HG03175 (cell line): ENCODE measurements at regions not wholly inside any gene's neighbourhood (a gene's known extent, or its start where the extent isn't known, plus 50 kb on each side); places are given as distances from the start of the nearest gene placed in this dataset.
"Not testable (repeated sequence)": the region's sequence is repeated elsewhere in the genome, so short reads cannot be mapped to it uniquely, and the experiment has no call there.

Source experiments
- ATAC-seq: cut with Tn5 transposase; IDR thresholded peaks from one replicate; pipeline ENCODE4 v1.9.1; 2021; ENCODE audit warnings: mild to moderate bottlenecking, moderate library complexity; ENCODE audit not compliant: unreplicated experiment

- ATAC-seq: no peak
These were observed 294.8 kb downstream of the TSHZ3 start for GRCh38 chr19:31054430-31054829.

GRCh38 chr19:31049431-31049830, 299.8 kb downstream of the TSHZ3 start:
- no peak for ATAC-seq

- no peak for ATAC-seq
These were observed 303.2 kb downstream of the TSHZ3 start for GRCh38 chr19:31046024-31046423.

- ATAC-seq: no peak
These were observed 307.8 kb downstream of the TSHZ3 start for GRCh38 chr19:31041461-31041860.

GRCh38 chr19:31039151-31039550, 310.1 kb downstream of the TSHZ3 start:
- no peak for ATAC-seq

- no peak for ATAC-seq
These were observed 311.8 kb downstream of the TSHZ3 start for GRCh38 chr19:31037286-31037980.

GRCh38 chr19:31031455-31031854, 317.8 kb downstream of the TSHZ3 start:
- ATAC-seq: not testable (repeated sequence)

GRCh38 chr19:31023038-31023437, 326.2 kb downstream of the TSHZ3 start:
- no peak for ATAC-seq

- ATAC-seq: no peak
These were observed 330.3 kb downstream of the TSHZ3 start for GRCh38 chr19:31018936-31019335.

- ATAC-seq: no peak
These were observed 333.5 kb downstream of the TSHZ3 start for GRCh38 chr19:31015778-31016177.

GRCh38 chr19:31014668-31015067, 334.6 kb downstream of the TSHZ3 start:
- no peak for ATAC-seq

- ATAC-seq: no peak
These were observed 335.7 kb downstream of the TSHZ3 start for GRCh38 chr19:31013384-31014020.

- ATAC-seq: no peak
These were observed 346.6 kb downstream of the TSHZ3 start for GRCh38 chr19:31002518-31003244.

GRCh38 chr19:31001991-31002390, 347.2 kb downstream of the TSHZ3 start:
- ATAC-seq: no peak

GRCh38 chr19:31000913-31001312, 348.3 kb downstream of the TSHZ3 start:
- ATAC-seq: no peak

- ATAC-seq: no peak
These were observed 349.5 kb downstream of the TSHZ3 start for GRCh38 chr19:30999726-31000125.

GRCh38 chr19:30997222-30997621, 352.0 kb downstream of the TSHZ3 start:
- ATAC-seq: no peak

GRCh38 chr19:30978639-30979038, 370.6 kb downstream of the TSHZ3 start:
- ATAC-seq: no peak

GRCh38 chr19:30969591-30969990, 379.6 kb downstream of the TSHZ3 start:
- no peak for ATAC-seq

GRCh38 chr19:30968841-30969399, 380.3 kb downstream of the TSHZ3 start:
- ATAC-seq: no peak

- ATAC-seq: no peak
These were observed 381.0 kb downstream of the TSHZ3 start for GRCh38 chr19:30968210-30968609.

GRCh38 chr19:30966486-30966885, 382.8 kb downstream of the TSHZ3 start:
- ATAC-seq: no peak
